Testis (tissue), 2 donors: ENCODE measurements at regions not wholly inside any gene's neighbourhood (a gene's known extent, or its start where the extent isn't known, plus 50 kb on each side); places are given as distances from the start of the nearest gene placed in this dataset.

ENCODE experiments used
- POLR2A ChIP-seq: fragments of 450-650 bp; IDR thresholded peaks from one replicate; pipeline ENCODE4 v1.6.1; 2017; ENCODE audit warnings: antibody characterized with exemption, mild to moderate bottlenecking, moderate library complexity
- TF ChIP-seq, protein P1 (sequence below), 3 experiments: fragments of 450-650 bp in 2 of 3; fragments of 200-600 bp in 1 of 3; sonication (generic) in 1 of 3; IDR thresholded peaks; one replicate each; pipeline ENCODE4 v1.5.1; 2016 to 2019; ENCODE audit warnings: antibody characterized with exemption in 3 of 3, mild to moderate bottlenecking in 2 of 3, moderate library complexity in 1 of 3

DNA sequence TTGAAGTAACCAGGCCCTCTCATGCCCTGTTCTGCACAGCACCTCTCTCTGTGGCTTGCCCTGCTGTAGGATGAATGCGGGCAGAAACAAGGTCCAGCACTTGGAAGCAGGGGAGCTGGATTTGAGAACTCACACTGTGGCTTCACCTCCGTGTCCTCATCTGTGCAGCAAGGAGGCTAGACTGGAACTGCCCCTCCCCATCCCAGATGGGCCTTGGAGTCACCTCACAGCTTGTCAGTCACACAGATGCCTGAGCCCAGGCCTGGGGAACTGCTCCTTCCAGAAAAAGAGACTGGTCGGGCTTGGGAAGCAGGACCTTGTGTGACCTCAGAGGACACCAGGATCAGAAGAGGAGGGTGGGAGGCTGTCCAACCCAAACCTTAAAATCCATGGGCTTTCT lies 180.8 kb downstream of the CCT6B start:
- TF ChIP-seq, protein P1, sequence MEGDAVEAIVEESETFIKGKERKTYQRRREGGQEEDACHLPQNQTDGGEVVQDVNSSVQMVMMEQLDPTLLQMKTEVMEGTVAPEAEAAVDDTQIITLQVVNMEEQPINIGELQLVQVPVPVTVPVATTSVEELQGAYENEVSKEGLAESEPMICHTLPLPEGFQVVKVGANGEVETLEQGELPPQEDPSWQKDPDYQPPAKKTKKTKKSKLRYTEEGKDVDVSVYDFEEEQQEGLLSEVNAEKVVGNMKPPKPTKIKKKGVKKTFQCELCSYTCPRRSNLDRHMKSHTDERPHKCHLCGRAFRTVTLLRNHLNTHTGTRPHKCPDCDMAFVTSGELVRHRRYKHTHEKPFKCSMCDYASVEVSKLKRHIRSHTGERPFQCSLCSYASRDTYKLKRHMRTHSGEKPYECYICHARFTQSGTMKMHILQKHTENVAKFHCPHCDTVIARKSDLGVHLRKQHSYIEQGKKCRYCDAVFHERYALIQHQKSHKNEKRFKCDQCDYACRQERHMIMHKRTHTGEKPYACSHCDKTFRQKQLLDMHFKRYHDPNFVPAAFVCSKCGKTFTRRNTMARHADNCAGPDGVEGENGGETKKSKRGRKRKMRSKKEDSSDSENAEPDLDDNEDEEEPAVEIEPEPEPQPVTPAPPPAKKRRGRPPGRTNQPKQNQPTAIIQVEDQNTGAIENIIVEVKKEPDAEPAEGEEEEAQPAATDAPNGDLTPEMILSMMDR (IDR thresholded peaks at IDR 0.05), result no peak
- TF ChIP-seq POLR2A, result no peak
